H9 (cell line): ENCODE measurements at regions not wholly inside any gene's neighbourhood (a gene's known extent, or its start where the extent isn't known, plus 50 kb on each side); places are given as distances from the start of the nearest gene placed in this dataset.

Source experiments
- DNase-seq: peaks from one replicate; pipeline ENCODE4 v3.0.0-alpha.2; 2017
- H2AFZ ChIP-seq: one replicate; pipeline ENCODE4 v1.6.1; 2013; ENCODE audit warnings: mild to moderate bottlenecking, low read length, control low read depth, moderate library complexity
- H2AK5ac ChIP-seq: 2 replicates; pipeline ENCODE4 v1.6.1; 2013; ENCODE audit warnings: low read length, control low read depth, mixed read lengths; ENCODE audit not compliant: insufficient read length
- H2BK120ac ChIP-seq: one replicate; pipeline ENCODE4 v1.6.1; 2013; ENCODE audit warnings: low read depth, mild to moderate bottlenecking, low read length, control low read depth, inconsistent platforms; ENCODE audit not compliant: poor library complexity, severe bottlenecking
- H2BK12ac ChIP-seq: 2 replicates; pipeline ENCODE4 v1.6.1; 2013; ENCODE audit warnings: low read length, control low read depth, mixed read lengths, low read depth; ENCODE audit not compliant: insufficient read length
- H2BK15ac ChIP-seq: 2 replicates; pipeline ENCODE4 v1.6.1; 2013; ENCODE audit warnings: low read depth, low read length, control low read depth
- H2BK20ac ChIP-seq: one replicate; pipeline ENCODE4 v1.6.1; 2013; ENCODE audit warnings: low read depth, mild to moderate bottlenecking, low read length, control low read depth, inconsistent platforms; ENCODE audit not compliant: poor library complexity, severe bottlenecking
- H2BK5ac ChIP-seq: 2 replicates; pipeline ENCODE4 v1.6.1; 2013; ENCODE audit warnings: low read length, control low read depth, mixed read lengths; ENCODE audit not compliant: insufficient read length
- H3K14ac ChIP-seq: 2 replicates; pipeline ENCODE4 v1.6.1; 2013; ENCODE audit warnings: low read length, control low read depth; ENCODE audit not compliant: insufficient read depth
- H3K18ac ChIP-seq: 2 replicates; pipeline ENCODE4 v1.6.1; 2013; ENCODE audit warnings: low read depth, mild to moderate bottlenecking, mixed read lengths, low read length, control low read depth; ENCODE audit not compliant: insufficient read length
- H3K23ac ChIP-seq: 2 replicates; pipeline ENCODE4 v1.6.1; 2013; ENCODE audit warnings: low read length, control low read depth, mixed read lengths, low read depth; ENCODE audit not compliant: insufficient read length
- H3K23me2 ChIP-seq: 2 replicates; pipeline ENCODE4 v1.6.1; 2013; ENCODE audit warnings: low read depth, mild to moderate bottlenecking, mixed read lengths, low read length, control low read depth; ENCODE audit not compliant: insufficient read length, poor library complexity, severe bottlenecking
- H3K27ac ChIP-seq: 2 replicates; pipeline ENCODE4 v1.5.1; 2013; ENCODE audit warnings: low read length, control low read depth, mixed read lengths, low read depth; ENCODE audit not compliant: insufficient read length
- H3K27me3 ChIP-seq: 2 replicates; pipeline ENCODE4 v1.6.1; 2013; ENCODE audit warnings: low read length, control low read depth, inconsistent platforms; ENCODE audit not compliant: insufficient read depth
- H3K4ac ChIP-seq: 2 replicates; pipeline ENCODE4 v1.6.1; 2013; ENCODE audit warnings: low read depth, mild to moderate bottlenecking, control low read depth, inconsistent platforms, low read length, moderate library complexity
- H3K4me1 ChIP-seq: 2 replicates; pipeline ENCODE4 v1.6.1; 2013; ENCODE audit warnings: low read length, control low read depth, inconsistent platforms; ENCODE audit not compliant: insufficient read depth
- H3K4me2 ChIP-seq: 2 replicates; pipeline ENCODE4 v1.6.1; 2013; ENCODE audit warnings: low read length, control low read depth, mixed read lengths; ENCODE audit not compliant: insufficient read length, insufficient read depth
- H3K56ac ChIP-seq: 2 replicates; pipeline ENCODE4 v1.6.1; 2013; ENCODE audit warnings: low read depth, mild to moderate bottlenecking, mixed read lengths, low read length, control low read depth; ENCODE audit not compliant: insufficient read length
- H3K79me1 ChIP-seq: 2 replicates; pipeline ENCODE4 v1.6.1; 2013; ENCODE audit warnings: low read depth, mild to moderate bottlenecking, moderate library complexity, low read length, control low read depth, inconsistent platforms; ENCODE audit not compliant: insufficient read depth, poor library complexity, severe bottlenecking
- H3K79me2 ChIP-seq: 2 replicates; pipeline ENCODE4 v1.6.1; 2013; ENCODE audit warnings: low read length, control low read depth, inconsistent platforms; ENCODE audit not compliant: insufficient read depth
- H3K9ac ChIP-seq: 2 replicates; pipeline ENCODE4 v1.6.1; 2013; ENCODE audit warnings: low read length, control low read depth, mixed read lengths; ENCODE audit not compliant: insufficient read length; ENCODE audit errors: extremely low read depth
- H3K9me3 ChIP-seq: one replicate; pipeline ENCODE4 v1.6.1; 2013; ENCODE audit warnings: low read depth, low read length, inconsistent platforms; ENCODE audit not compliant: control insufficient read depth
- H3T11ph ChIP-seq: one replicate; pipeline ENCODE4 v1.6.1; 2013; ENCODE audit warnings: mild to moderate bottlenecking, low read length, control low read depth, inconsistent platforms
- H4K20me1 ChIP-seq: one replicate; pipeline ENCODE4 v1.6.1; 2013; ENCODE audit not compliant: control insufficient read depth, insufficient read length, insufficient read depth
- H4K5ac ChIP-seq: 2 replicates; pipeline ENCODE4 v1.6.1; 2013; ENCODE audit warnings: low read depth, mild to moderate bottlenecking, mixed read lengths, low read length, control low read depth; ENCODE audit not compliant: insufficient read length
- H4K8ac ChIP-seq: replicated peaks from 2 replicates; pipeline ENCODE4 v1.6.1; 2013; ENCODE audit warnings: low read length, control low read depth, mixed read lengths, low read depth; ENCODE audit not compliant: insufficient read length
- H4K91ac ChIP-seq: 2 replicates; pipeline ENCODE4 v1.6.1; 2013; ENCODE audit warnings: low read depth, mild to moderate bottlenecking, moderate library complexity, mixed read lengths, low read length, control low read depth; ENCODE audit not compliant: insufficient read length
- H3K27ac Mint-ChIP-seq, 3 experiments: 2 replicates in 2 of 3; 3 replicates in 1 of 3; pipeline ENCODE4 v1.8.0; 2020 to 2021; ENCODE audit warnings: mixed read lengths in 3 of 3, mild to moderate bottlenecking in 1 of 3, moderate library complexity in 1 of 3
- H3K27me3 Mint-ChIP-seq: 2 replicates; pipeline ENCODE4 v1.8.0; 2021; ENCODE audit warnings: low read depth, mild to moderate bottlenecking, moderate library complexity, mixed read lengths
- H3K36me3 Mint-ChIP-seq, 3 experiments: 2 replicates in 2 of 3; 3 replicates in 1 of 3; pipeline ENCODE4 v1.8.0; 2020 to 2021; ENCODE audit warnings: low read depth in 3 of 3, mixed read lengths in 3 of 3; ENCODE audit not compliant: insufficient read depth in 1 of 3
- H3K4me1 Mint-ChIP-seq, 2 experiments: 2 replicates each; pipeline ENCODE4 v1.8.0; 2020; ENCODE audit warnings: mixed read lengths in 2 of 2
- H3K4me3 Mint-ChIP-seq, 2 experiments: 2 replicates in 1 of 2; 3 replicates in 1 of 2; pipeline ENCODE4 v1.8.0; 2020 to 2021; ENCODE audit warnings: mild to moderate bottlenecking in 2 of 2, mixed read lengths in 2 of 2, moderate library complexity in 1 of 2
- H3K9me3 Mint-ChIP-seq, 2 experiments: 2 replicates in 1 of 2; 3 replicates in 1 of 2; pipeline ENCODE4 v1.8.0; 2020; ENCODE audit warnings: mild to moderate bottlenecking in 2 of 2, mixed read lengths in 2 of 2, moderate library complexity in 1 of 2
- WGBS: extraction: QIAGEN DNeasy Blood & Tissue Kit; methylation state at CpG from one replicate; pipeline ENCODE4 v1.1.7; 2013; ENCODE audit warnings: missing lambda C conversion rate, low lambda C conversion rate, mixed read lengths; ENCODE audit not compliant: insufficient read length; ENCODE audit errors: extremely low coverage; 5-methylcytosine and 5-hydroxymethylcytosine counted together
- TF ChIP-seq, protein P1 (sequence below): fragments of 200-600 bp; sonication (generic); conservative IDR thresholded peaks from 3 replicates; pipeline ENCODE4 v1.8.0; 2021; ENCODE audit warnings: antibody characterized with exemption, mild to moderate bottlenecking

DNA sequence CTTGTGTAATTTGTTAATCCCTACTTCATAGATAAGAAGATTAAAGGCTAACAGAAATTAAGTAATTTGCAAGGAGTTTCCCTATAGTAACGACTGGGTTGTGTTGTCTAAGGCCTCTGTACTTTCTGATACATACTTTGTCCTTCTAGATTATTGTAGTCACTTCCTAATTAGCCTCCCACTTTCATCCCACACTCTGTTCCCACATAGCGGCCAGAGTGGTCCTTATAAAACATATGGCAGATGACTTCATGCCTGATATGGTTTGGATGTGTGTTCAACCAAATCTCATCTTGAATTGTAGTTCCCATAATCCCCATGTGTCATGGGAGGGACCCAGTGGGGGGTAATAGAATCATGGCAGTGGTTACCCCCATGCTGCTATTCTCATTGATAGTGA, 120.5 kb upstream of the DAB1 start:
- Histone ChIP-seq H2BK20ac (no peak overlapping the region), H3K56ac (no peak overlapping the region), H3K4ac (no peak overlapping the region), H3K9ac (no peak overlapping the region), H3K18ac (no peak overlapping the region), H2BK15ac (no peak overlapping the region), H2BK5ac (no peak overlapping the region), H4K5ac (no peak overlapping the region), H2AK5ac (no peak overlapping the region), H3K27ac (no peak overlapping the region), H3K23me2 (no peaks in the 10 kb centered on the region), H3K23ac (no peak overlapping the region), H2BK120ac (no peak overlapping the region), H3K27me3 (no peaks in the 10 kb centered on the region), H3K14ac (no peak overlapping the region), H3K4me2 (no peak overlapping the region), H3K79me1 (no peaks in the 10 kb centered on the region), H4K91ac (no peak overlapping the region), H2BK12ac (no peak overlapping the region), H2AFZ (no peak overlapping the region), H3K79me2 (no peaks in the 10 kb centered on the region), H3K9me3 (no peaks in the 10 kb centered on the region), H3K4me1 (no peaks in the 10 kb centered on the region), H4K8ac (no peak overlapping the region), H4K20me1 (no peaks in the 10 kb centered on the region), H3T11ph (no peak overlapping the region)
- Mint-ChIP-seq H3K36me3 (no peaks in the 10 kb centered on the region; a peak in 1 of 7 replicates), H3K9me3 (no peaks in the 10 kb centered on the region), H3K4me3 (no peak overlapping the region), H3K4me1 (peaks cover 11 to 12% of the 10 kb centered on the region in 2 experiments), H3K27ac (no peak overlapping the region), H3K27me3 (no peaks in the 10 kb centered on the region)
- no peak for DNase-seq
- TF ChIP-seq, protein P1, sequence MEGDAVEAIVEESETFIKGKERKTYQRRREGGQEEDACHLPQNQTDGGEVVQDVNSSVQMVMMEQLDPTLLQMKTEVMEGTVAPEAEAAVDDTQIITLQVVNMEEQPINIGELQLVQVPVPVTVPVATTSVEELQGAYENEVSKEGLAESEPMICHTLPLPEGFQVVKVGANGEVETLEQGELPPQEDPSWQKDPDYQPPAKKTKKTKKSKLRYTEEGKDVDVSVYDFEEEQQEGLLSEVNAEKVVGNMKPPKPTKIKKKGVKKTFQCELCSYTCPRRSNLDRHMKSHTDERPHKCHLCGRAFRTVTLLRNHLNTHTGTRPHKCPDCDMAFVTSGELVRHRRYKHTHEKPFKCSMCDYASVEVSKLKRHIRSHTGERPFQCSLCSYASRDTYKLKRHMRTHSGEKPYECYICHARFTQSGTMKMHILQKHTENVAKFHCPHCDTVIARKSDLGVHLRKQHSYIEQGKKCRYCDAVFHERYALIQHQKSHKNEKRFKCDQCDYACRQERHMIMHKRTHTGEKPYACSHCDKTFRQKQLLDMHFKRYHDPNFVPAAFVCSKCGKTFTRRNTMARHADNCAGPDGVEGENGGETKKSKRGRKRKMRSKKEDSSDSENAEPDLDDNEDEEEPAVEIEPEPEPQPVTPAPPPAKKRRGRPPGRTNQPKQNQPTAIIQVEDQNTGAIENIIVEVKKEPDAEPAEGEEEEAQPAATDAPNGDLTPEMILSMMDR, result no peak
- WGBS, result no CpG with 5 or more reads among the region's 2 CpGs
